ENCODE measurements at regions not wholly inside any gene's neighbourhood (a gene's known extent, or its start where the extent isn't known, plus 50 kb on each side); places are given as distances from the start of the nearest gene placed in this dataset.
A peak's percentile ranks its signal among the peaks of the same experiment; 100 is the strongest.

DNA sequence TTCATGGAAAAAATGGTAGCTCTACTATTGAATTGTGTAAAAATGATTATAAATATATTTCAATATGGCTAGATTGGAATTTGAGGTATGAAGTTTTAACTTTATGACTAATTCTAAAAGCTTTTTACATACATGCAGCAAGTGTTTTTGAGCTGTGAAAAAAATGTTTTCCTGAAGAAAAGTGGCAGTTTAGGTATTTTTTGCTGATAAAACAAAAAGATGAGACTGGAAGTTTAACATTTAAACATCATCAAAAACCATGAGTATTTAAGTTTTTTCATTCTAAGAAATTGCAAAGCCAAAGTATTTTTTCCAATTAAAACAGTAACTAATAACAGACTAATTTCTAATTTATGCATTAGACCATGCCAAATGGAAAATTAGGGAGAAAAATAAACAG, 751.1 kb downstream of the FGF9 start:
- DNase-seq: no peak

DNA sequence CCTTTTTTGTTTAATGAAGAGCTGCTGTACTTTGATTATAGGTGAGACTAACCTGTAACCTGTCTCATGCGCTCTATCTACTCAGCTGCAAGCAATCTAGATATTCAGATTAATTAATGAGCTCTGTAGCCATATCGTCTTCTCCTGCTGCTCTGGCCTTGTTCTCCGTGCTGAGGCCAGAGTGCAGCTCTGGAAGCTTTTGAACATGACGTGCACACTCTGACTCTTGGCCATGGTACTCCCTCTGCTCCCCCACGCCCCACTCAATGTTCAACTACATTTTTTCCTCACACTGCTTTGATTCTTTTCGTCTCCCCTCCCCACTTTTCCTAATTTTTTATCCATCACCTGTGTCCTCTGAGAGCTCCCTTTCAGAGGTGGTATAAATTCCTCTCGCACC, 751.8 kb downstream of the FGF9 start:
- DNase-seq: no peak

DNA sequence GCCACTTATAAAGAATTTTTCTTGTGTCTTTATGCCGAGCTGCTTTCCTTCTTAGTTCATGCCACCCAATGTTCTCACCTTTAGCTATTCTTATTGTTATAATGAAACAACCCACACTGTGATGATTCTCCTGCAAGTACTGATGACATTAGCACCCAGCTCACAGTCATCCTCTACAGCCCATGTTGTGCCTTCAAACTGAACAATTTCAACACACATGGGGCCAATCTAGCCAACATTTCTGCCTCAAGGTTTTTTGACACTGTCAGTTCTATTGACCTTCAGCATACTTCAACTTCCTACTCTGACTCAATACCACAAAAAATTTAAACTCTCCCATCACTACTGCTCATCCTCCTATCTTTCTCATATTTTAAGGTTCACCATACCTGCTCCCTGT, 752.4 kb downstream of the FGF9 start:
- no peak for DNase-seq

DNA sequence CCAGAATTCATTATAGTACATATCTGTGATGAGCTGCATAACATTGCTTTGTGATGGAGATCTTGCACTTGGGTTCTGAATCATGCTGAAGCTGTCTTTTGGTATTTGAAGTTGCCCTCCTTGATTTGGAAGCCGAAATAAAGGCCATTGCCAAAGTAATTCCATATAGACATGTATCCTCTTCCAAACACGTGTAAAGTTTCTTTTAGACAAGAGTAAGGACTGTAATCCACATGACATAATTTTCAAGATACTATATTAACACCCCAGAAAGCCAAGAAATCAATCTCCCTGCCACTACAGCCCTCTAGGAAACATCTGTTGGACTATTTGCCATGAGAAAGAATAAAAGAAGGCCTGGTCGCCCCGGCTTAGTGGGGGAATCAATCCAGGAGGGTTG, 754.2 kb downstream of the FGF9 start:
- DNase-seq: no peak

GRCh38 chr13:22427066-22427465, 753.7 kb upstream of the SGCG start:
- DNase-seq: no peak

DNA sequence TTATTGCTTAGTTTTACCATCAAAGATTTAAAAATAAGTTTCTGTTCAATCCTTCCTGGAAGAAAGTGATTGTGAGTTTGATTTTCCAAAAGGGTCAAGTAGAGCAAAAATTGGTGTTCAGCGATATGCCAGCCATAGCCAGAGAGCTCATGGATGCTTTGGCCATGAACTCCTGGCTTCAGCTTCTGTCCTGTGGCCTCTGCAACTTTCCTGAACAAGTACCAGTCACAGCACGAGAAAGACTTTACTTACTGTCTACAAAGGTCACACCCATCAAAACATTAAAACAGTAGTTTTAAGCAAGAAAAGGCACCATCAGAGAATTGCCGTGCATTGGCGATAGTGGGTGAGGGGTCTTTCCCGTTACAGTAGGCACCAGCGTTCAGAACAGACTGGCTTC, 753.0 kb upstream of the SGCG start:
- DNase-seq: no peak

GRCh38 chr13:22428188-22428828, 752.5 kb upstream of the SGCG start:
- DNase-seq: no peak

GRCh38 chr13:22432690-22433089, 748.1 kb upstream of the SGCG start:
- no peak for DNase-seq

- no peak for DNase-seq
Measured at GRCh38 chr13:22447132-22447886, 733.5 kb upstream of the SGCG start.

DNA sequence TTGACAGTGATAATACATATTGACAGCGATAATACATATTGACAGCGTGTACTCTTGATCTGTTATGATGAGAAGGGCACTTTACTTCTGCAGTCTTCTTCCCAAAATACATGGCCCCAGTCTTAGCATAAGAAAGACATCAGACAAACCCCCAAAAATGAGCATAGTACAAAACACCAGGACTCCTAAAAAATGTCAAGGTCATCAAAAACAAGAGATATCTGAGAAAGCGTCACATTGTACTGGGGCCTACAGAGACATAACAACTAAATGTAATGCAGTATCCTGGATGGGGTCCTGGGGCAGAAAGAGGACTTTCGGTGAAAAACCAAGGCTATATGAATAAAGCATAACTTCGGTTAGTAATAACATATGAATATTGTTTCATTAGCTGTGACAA, 731.5 kb upstream of the SGCG start:
- no peak for DNase-seq

- DNase-seq: peak in 1 of 56 donors; percentile 8
Measured at GRCh38 chr13:22451327-22451741, 729.4 kb upstream of the SGCG start.

GRCh38 chr13:22454586-22454985, 726.2 kb upstream of the SGCG start:
- no peak for DNase-seq

DNA sequence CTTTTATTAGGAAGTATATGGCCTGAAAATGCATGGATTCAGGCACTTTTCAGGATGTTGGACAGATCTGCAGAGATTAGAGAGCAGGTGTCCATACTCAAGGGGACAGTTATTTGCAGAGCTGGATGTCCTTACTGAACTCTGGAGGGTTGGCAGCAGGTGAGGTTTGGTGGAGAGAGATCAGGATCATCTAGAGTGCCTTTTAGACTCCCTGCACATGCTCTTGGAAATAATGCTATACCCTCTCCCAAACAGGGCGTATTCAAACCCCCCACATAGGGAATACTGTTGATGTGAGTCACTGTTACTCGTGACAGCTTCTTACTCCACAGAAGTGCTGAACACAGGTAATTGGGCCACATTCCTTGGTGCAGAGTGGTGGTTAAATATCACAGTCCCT, 725.7 kb upstream of the SGCG start:
- DNase-seq: no peak

- no peak for DNase-seq
Measured at GRCh38 chr13:22461854-22462490, 718.8 kb upstream of the SGCG start.

DNA sequence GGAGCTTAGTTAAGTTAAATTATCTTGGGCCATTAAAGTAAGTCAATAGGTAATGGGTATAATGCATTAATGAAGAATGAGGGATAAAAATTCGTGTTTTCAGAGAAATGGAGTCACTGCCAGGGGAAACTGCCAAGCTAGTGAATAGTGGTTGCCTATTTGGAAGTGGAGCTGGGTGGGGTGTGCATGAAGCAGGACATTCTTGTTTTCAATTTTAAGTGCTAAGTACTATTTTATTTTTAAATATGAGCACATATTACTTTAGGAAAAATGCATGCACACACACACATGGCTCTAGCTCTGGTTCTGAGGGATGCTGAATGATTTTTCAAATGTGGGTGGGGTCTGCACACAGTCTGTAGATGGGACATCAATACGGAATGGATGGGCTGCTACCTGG, 717.7 kb upstream of the SGCG start:
- DNase-seq: no peak

DNA sequence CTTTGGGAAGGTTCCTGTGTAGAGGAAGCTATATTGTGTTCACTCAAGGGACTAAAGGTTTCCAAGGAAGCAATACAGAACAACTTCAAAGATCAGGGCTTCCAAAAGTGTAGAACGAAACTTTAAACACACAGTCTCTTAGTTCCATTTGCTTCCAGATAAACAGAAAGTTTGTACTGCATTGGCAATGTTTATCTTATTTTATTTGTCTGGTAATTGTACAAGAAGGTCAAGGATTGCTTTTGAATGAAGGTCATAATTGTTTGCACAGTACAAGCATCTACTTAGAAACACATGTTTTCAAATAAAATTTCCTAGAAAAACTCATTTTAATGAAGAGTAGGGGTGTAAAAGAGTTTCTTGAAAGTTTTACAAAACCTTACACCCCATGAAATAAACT, 712.7 kb upstream of the SGCG start:
- no peak for DNase-seq

- no peak for DNase-seq
Measured at GRCh38 chr13:22468824-22469223, 712.0 kb upstream of the SGCG start.

DNA sequence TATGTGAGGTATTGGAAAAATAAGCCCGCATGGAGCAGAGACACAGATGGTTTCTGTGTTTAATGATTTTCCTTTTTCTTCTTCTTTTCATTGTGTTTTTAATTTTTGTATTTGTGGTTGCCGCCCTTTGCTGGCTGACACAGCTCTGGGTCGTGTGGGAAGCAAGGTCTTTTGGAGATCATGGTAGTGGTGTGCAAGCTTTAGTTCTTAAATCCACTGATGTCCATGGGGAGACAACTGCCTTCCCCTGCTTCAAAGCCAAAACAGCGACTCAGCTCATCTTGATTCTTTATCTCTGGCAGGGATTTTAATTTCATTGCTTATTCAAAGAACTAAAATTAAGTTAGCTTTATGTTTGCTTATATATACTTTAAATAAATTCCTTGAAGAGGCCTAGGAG, 711.3 kb upstream of the SGCG start:
- DNase-seq: no peak

GRCh38 chr13:22470075-22470474, 710.7 kb upstream of the SGCG start:
- no peak for DNase-seq

- DNase-seq: no peak
Measured at GRCh38 chr13:22482496-22483000, 698.2 kb upstream of the SGCG start.

GRCh38 chr13:22483276-22483675, 697.5 kb upstream of the SGCG start:
- no peak for DNase-seq

- DNase-seq: no peak
Measured at GRCh38 chr13:22486490-22486889, 694.3 kb upstream of the SGCG start.

DNA sequence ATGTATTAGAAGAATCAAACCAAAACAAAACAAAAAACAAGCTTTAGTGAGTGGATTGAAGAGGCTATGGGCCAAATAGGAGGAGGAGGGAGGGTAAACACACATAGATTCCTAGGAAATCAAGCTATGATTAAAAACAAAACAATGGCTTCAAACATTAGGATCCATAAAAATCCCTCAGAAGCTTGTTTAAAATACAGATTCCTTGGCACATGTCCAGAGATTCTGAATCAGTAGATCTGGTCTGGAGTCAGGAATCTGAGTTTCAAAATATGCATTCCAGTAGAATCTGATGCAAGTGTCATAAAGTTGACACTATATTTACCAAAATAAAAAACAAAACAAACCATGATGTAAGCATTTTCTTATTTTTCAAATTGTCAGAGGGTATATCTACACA, 692.8 kb upstream of the SGCG start:
- DNase-seq: no peak

Measured in nucleus accumbens (tissue), 56 donors.